ENCODE measurements at regions not wholly inside any gene's neighbourhood (a gene's known extent, or its start where the extent isn't known, plus 50 kb on each side); places are given as distances from the start of the nearest gene placed in this dataset.
A peak's percentile ranks its signal among the peaks of the same experiment; 100 is the strongest.

- no peak for DNase-seq
Measured at GRCh38 chr11:127182586-127183203, 182.1 kb upstream of the KIRREL3 start.

- no peak for DNase-seq
Measured at GRCh38 chr11:127157225-127157624, 156.7 kb upstream of the KIRREL3 start.

DNA sequence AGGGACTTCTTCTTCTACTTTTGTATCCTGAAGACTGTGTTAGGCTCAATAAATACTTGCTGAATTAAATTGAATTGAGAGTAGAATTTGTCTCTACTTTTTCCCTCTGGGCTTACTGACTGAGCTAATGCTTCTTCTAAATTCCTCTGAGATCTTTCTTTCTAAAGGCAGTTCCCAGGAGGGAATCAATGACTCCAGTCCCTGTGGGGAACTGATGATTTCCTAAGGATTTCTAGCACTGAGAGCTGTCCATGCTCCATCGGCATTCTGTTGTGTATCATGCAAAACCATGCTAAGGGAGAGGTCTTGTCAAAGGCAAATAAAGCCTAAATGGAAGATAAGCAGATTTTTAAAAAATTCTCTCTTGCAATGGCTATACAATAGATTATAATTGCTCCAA lies 148.8 kb upstream of the KIRREL3 start:
- no peak for DNase-seq

DNA sequence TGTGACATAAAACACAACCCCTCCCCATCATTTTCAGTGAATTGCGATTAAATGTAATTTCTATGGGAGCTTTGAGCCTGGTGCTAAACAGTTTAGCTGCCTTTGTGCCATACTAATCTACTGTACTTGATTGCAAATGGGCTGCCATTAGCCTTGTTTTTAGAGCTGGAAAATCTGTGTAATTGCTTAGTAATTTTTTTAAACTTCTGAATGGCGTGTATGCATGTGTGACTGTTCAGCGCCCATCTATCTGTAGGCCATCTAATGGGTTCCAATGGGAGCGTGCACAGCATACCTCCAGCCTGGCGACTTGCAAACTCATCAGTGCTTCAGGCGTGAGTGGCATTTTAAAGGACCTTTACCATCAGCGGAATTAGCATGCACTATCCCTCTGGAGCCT lies 142.7 kb upstream of the KIRREL3 start:
- DNase-seq = no peak

GRCh38 chr11:127138613-127139012 lies 138.0 kb upstream of the KIRREL3 start:
- DNase-seq = no peak

DNA sequence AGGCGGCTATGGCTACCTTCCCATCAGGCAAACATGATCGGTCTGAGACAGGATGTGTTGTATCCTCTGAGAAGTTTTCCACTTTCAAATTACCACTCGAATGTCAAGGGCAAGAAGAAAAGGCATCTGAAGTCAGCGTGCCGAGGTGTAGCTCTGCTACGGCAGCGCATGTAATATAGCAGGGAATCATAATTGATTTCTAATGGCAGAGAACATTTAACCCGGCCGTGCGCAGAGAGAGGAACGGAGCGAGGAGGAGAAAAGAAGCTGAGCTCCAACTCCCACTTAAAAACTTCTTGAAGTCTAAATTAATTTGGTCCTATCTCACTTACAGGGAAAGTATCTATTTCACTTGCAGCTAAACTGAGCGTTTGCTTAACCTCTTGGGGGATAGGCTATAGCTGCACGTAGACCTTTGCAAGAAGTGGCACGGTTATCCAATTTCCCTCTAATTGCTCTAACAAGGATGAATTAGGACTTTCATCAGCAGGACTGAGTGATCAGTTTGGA lies 137.3 kb upstream of the KIRREL3 start:
- no peak for DNase-seq

GRCh38 chr11:127136438-127136837 lies 135.9 kb upstream of the KIRREL3 start:
- no peak for DNase-seq

GRCh38 chr11:127135256-127135655 lies 134.7 kb upstream of the KIRREL3 start:
- no peak for DNase-seq

DNA sequence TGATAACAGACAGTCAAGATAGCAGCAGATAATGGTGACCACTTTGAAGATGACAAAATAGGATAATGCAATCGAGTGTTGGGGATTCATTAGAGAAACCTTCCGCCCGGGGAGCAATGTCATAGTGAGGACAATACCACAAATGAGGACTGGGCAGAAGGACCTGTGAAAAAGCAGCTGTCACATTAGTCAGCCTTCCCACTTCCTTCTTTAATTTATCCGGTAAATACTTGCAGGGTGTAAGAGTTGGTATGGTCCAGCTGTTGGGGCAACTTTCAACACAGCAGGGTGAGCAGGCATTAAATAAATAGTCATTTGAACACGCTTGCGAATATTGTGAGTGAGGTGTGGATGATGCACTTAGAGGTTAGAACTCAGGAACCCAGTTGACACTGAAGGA lies 132.5 kb upstream of the KIRREL3 start:
- no peak for DNase-seq

DNA sequence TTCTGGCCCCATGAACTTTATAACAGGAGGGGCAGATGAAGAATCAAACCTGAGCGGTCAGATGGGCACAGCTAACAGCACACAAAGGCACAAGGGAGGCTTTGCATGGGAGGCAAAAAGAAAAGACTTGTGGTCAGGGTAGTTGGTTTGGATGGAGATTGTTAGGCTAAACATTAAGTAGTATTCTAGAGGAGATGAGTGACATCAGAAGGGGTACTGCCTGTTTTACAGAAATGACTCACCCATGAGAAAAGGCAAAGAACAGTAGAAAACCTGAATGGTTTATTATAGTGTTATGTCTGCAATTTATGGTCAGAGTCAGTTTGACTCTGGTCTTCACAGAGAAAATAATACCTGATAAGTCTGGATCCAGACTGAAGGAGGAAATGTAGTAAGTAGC lies 129.8 kb upstream of the KIRREL3 start:
- no peak for DNase-seq

DNA sequence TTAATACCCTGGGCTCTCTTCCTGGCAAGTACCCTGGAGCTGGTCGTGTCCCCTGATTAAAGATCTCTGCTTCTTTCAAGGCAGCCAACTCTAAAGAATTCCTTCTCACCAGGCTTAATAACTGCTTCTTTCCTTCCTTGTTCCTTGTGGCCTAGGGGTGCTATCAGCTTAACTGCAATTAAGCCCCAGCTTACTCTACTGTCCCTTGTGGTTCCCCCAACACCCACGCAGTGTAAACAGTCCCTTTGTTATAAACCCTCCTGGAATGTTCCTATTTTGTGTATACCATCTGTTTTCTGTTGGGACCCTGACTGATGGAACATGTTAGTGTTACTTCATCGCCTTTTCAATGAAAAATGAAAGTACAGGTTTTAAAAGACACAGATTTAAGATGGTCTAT lies 126.4 kb upstream of the KIRREL3 start:
- DNase-seq = no peak

DNA sequence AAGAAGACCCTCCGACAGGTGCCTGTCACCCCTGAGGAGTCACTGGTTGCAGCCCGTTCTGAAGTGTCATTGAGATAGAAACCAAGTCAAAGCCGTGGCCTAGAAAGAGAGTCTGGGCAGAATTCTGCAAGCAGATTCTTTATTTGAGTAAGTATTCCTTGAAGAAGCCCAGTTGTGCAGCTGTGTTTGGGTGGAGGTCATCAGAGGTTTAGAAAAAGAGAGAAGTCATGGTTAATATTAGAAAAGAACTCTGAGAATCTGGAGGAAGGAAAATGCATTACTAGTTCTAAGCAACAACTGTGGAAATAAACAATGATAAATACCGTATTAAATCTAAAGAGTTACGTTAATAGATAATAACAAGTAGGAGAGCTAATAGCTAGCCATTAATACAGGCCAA lies 118.8 kb upstream of the KIRREL3 start:
- DNase-seq = no peak

- DNase-seq = no peak
Measured at GRCh38 chr11:127118811-127119210, 118.2 kb upstream of the KIRREL3 start.

GRCh38 chr11:127117231-127117739 lies 116.7 kb upstream of the KIRREL3 start:
- no peak for DNase-seq

GRCh38 chr11:127115844-127116243 lies 115.3 kb upstream of the KIRREL3 start:
- DNase-seq = no peak

DNA sequence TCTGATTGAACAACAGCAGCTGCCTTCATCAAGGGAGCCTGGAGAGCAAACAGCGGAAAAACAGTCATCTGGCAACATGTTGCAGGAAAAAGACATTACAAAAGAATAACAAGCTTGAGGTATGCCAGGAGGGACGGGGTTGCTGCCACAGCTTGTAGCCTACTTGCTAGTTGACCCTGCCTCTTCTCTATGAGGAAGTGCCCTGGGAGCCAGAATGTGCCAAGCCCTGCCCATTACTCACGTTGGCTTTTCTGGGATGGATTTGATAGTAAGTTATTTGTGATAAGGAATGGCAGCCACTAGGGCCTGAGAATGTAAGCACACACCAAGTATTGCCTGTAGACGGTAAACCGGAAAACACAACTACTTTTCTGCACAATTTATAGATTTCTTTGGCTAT lies 113.5 kb upstream of the KIRREL3 start:
- no peak for DNase-seq

- no peak for DNase-seq
Measured at GRCh38 chr11:127110542-127110941, 110.0 kb upstream of the KIRREL3 start.

DNA sequence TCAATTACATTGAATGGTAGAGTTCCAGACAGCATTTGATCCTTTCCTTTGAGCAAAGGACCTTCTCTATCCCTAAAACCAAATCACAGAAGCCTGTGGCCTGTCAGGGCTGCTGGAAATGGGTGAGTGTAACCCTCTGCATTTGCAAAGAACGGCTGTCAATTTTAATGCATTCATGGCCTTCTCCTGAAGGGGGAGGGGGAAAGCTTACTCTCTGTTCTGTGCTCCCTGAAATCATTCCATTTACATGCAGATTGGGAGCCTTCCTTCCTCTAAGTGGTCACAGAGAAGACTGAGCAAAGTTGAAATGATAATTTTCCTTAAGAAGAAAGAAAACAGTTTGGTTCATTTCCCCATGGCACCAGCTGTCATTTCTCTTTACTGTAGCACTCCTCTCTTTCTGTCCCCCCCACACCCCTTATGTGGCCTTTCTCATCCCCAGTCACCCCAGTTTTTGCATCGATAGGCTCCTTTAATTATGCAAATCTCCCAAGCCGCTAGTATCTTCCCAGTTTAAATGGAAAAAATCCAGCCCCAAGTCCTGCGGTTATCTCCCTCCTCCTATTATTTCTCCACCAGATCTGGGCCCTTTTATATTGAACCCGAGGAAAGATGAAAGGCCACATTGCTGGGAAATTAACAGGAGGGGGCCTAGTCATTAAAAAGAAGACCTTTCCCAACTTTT lies 109.4 kb upstream of the KIRREL3 start:
- no peak for DNase-seq

GRCh38 chr11:127108838-127109237 lies 108.3 kb upstream of the KIRREL3 start:
- no peak for DNase-seq

GRCh38 chr11:127106938-127107337 lies 106.4 kb upstream of the KIRREL3 start:
- DNase-seq = no peak

DNA sequence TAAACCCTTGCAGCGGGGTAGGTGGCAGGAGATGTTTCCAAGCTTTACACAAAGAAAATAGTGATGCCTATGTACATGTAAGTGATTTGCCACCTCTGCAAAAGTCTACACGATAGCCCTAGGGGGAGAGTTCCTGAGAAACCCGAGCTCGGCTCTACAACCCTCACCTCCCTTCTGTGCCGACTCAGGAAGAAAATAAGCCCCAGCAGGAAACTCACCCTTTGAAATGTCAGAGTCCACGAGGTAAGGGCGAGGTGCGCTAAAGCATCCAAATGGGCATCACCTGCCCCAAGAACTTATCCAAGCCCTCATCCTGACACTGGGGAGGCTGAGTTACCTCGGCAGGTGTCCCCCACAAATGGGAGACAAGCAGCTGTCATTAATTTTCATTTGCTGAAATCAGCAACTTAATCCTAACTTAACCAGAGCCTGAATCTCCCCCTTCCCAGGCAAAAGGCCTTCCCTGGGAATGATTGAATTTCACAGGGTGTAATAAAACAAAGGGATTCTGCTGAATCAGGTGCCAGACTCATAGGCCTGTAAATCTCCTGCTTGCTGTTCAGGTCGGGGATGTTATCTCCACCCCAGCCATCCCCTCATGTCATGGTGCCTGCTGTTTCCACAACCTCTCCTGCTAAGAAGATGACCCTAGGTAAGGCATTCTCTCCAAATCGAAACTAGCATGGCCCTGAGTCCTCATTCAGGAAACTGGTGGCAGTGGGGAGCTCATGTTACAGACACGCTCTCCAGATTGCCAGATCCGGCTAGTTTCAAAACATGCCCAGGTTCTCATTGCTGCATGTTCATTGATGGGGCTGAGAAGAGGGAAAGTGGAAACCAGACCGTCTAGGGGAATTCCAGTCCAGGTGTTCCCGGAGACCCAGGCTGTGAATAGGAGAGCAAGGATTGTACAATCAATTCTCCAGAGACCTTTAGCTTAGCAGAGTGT lies 105.3 kb upstream of the KIRREL3 start:
- peak; percentile 41 for DNase-seq

DNA sequence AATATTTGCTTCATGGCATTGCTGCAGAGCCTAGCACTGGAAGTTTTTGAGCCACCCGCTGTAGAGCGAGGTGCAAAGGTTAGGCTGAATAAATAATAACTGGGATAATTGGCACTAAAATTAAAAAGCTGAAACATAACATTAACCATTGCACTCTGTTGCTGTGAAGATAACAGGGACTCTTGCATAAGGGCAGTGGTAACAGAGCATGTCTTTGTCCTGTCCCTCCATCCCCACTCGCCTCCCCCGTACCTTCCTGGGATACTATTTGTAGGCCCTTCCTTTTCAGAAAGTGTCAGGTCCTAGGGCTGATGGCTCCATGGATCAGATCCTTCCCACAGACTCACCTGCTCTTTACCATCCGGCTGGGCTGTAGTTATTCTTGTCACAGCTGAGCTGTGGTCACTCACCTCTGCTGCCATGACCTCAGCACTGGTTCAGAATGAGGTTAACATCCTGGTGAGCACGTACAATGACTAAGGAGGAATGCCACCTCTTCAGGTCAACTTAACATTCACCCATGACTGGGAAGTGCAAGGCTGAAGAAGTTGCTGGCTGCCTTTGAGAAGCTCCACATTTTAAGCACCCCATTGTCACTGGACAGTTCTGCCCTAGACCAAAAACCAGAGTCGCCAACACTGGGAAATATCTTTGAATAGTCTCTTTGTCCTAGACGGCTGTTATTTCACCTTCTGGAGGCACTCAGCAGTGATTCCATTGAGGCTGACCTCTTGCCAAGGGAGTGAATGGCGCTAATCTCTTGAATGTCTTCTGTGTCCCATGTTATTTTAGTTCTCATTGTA lies 103.2 kb upstream of the KIRREL3 start:
- no peak for DNase-seq

GRCh38 chr11:127098684-127099083 lies 98.1 kb upstream of the KIRREL3 start:
- no peak for DNase-seq
